HT-29 (cell line): ENCODE measurements at regions not wholly inside any gene's neighbourhood (a gene's known extent, or its start where the extent isn't known, plus 50 kb on each side); places are given as distances from the start of the nearest gene placed in this dataset.
"Not testable (repeated sequence)": the region's sequence is repeated elsewhere in the genome, so short reads cannot be mapped to it uniquely, and the experiment has no call there.

Experiments
- DNase-seq: peaks from one replicate; pipeline ENCODE4 v3.0.0-alpha.2; 2015; ENCODE audit warnings: low spot score

GRCh38 chr10:78436222-78436573, 402.5 kb downstream of the RPS24 start:
- DNase-seq = no peak

- DNase-seq = no peak
Observed at GRCh38 chr10:78436706-78437406, 403.2 kb downstream of the RPS24 start.

GRCh38 chr10:78437407-78437768, 403.7 kb downstream of the RPS24 start:
- DNase-seq = no peak

GRCh38 chr10:78437998-78438906, 404.6 kb downstream of the RPS24 start:
- no peak for DNase-seq

GRCh38 chr10:78438907-78439809, 405.5 kb downstream of the RPS24 start:
- no peak for DNase-seq

GRCh38 chr10:78441010-78441409, 407.3 kb downstream of the RPS24 start:
- DNase-seq = no peak

- no peak for DNase-seq
Observed at GRCh38 chr10:78441694-78442093, 408.0 kb downstream of the RPS24 start.

GRCh38 chr10:78442836-78443550, 409.3 kb downstream of the RPS24 start:
- no peak for DNase-seq

- DNase-seq = no peak
Observed at GRCh38 chr10:78443900-78444571, 410.4 kb downstream of the RPS24 start.

GRCh38 chr10:78444741-78445140, 411.1 kb downstream of the RPS24 start:
- DNase-seq = not testable (repeated sequence)

- DNase-seq = no peak
Observed at GRCh38 chr10:78445308-78445707, 411.6 kb downstream of the RPS24 start.

GRCh38 chr10:78448470-78448869, 414.8 kb downstream of the RPS24 start:
- DNase-seq = no peak

- DNase-seq = no peak
Observed at GRCh38 chr10:78448994-78449418, 415.3 kb downstream of the RPS24 start.

- no peak for DNase-seq
Observed at GRCh38 chr10:78449554-78449953, 415.9 kb downstream of the RPS24 start.

GRCh38 chr10:78450239-78450638, 416.6 kb downstream of the RPS24 start:
- DNase-seq = no peak

- DNase-seq = no peak
Observed at GRCh38 chr10:78450807-78451485, 417.3 kb downstream of the RPS24 start.

- no peak for DNase-seq
Observed at GRCh38 chr10:78451592-78451991, 417.9 kb downstream of the RPS24 start.

- DNase-seq = no peak
Observed at GRCh38 chr10:78454123-78454645, 420.5 kb downstream of the RPS24 start.

GRCh38 chr10:78455236-78455635, 421.6 kb downstream of the RPS24 start:
- DNase-seq = no peak

GRCh38 chr10:78455811-78456210, 422.1 kb downstream of the RPS24 start:
- no peak for DNase-seq
